Activated T-cell treated with anti-CD3 and anti-CD28 coated beads for 24 hours (primary cell): ENCODE measurements at regions not wholly inside any gene's neighbourhood (a gene's known extent, or its start where the extent isn't known, plus 50 kb on each side); places are given as distances from the start of the nearest gene placed in this dataset.

Experiments used
- DNase-seq: peaks from one replicate; pipeline ENCODE4 v3.0.0-alpha.2; 2020; ENCODE audit warnings: low read depth

GRCh38 chr2:9081750-9082149 lies 78.3 kb upstream of the MBOAT2 start:
- DNase-seq = no peak

GRCh38 chr2:9078405-9078804 lies 74.9 kb upstream of the MBOAT2 start:
- DNase-seq = no peak

GRCh38 chr2:9077691-9078090 lies 74.2 kb upstream of the MBOAT2 start:
- no peak for DNase-seq

- no peak for DNase-seq
Observed at GRCh38 chr2:9076755-9077154, 73.3 kb upstream of the MBOAT2 start.

- no peak for DNase-seq
Observed at GRCh38 chr2:9076210-9076609, 72.7 kb upstream of the MBOAT2 start.

GRCh38 chr2:9074930-9075329 lies 71.4 kb upstream of the MBOAT2 start:
- no peak for DNase-seq

- no peak for DNase-seq
Observed at GRCh38 chr2:9071584-9072124, 68.2 kb upstream of the MBOAT2 start.

GRCh38 chr2:9071032-9071431 lies 67.5 kb upstream of the MBOAT2 start:
- no peak for DNase-seq

GRCh38 chr2:9069543-9069942 lies 66.1 kb upstream of the MBOAT2 start:
- DNase-seq = no peak

GRCh38 chr2:9065901-9066300 lies 62.4 kb upstream of the MBOAT2 start:
- no peak for DNase-seq

GRCh38 chr2:9063023-9063606 lies 59.6 kb upstream of the MBOAT2 start:
- no peak for DNase-seq

GRCh38 chr2:9060819-9061218 lies 57.3 kb upstream of the MBOAT2 start:
- no peak for DNase-seq

GRCh38 chr2:9057939-9058761 lies 54.7 kb upstream of the MBOAT2 start:
- no peak for DNase-seq

GRCh38 chr2:9055471-9055870 lies 52.0 kb upstream of the MBOAT2 start:
- DNase-seq = no peak

GRCh38 chr2:9053534-9053931 lies 50.0 kb upstream of the MBOAT2 start:
- DNase-seq = no peak
